ENCODE measurements at regions not wholly inside any gene's neighbourhood (a gene's known extent, or its start where the extent isn't known, plus 50 kb on each side); places are given as distances from the start of the nearest gene placed in this dataset.

GRCh38 chr10:78260680-78261079 lies 227.0 kb downstream of the RPS24 start:
- POLR2A ChIA-PET: no interaction called here

DNA sequence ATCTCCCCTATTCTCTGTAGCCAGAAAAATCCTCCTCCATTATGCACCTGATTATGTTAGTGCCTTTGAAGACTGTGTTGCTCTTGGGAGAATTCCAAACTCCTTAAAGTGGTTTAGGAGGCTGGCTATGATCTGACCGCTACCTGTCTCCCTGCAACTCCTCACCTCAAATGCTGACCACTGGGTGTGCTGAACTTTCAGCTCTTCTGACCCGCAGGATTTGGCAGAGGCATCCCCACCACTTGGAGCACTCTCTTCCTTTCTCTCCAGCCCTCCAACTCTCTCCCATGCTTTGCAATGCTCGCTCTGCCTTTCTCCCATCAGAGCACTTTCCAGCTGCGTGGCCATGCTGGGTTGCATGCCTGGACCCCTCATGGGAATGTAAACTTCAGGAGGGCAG lies 227.6 kb downstream of the RPS24 start:
- ChIA-PET CTCF (no interaction called here), POLR2A (no interaction called here)
- H3K4me1 Mint-ChIP-seq (ENCODE audit: insufficient read depth, unreplicated experiment): no peaks in the 10 kb centered on the region
- no peaks in the 10 kb centered on the region for H3K9me3 Mint-ChIP-seq (ENCODE audit: unreplicated experiment)
- H3K4me3 Mint-ChIP-seq (ENCODE audit: unreplicated experiment): no peak overlapping the region
- H3K27me3 Mint-ChIP-seq (ENCODE audit: insufficient read depth, unreplicated experiment): no peaks in the 10 kb centered on the region
- no TSS peak for BruUV-seq (replicated peaks)
- no peak for TF ChIP-seq CTCF (IDR thresholded peaks at IDR 0.05; ENCODE audit: unreplicated experiment)
- no peak for DNase-seq (ENCODE audit: unreplicated experiment)
- H3K36me3 Mint-ChIP-seq (ENCODE audit: insufficient read depth, unreplicated experiment): no peaks in the 10 kb centered on the region
- intact Hi-C loops (cut with micrococcal nuclease): no loop called here
- H3K27ac Mint-ChIP-seq (ENCODE audit: low read depth, unreplicated experiment): no peak overlapping the region

More at GRCh38 chr10:78260680-78261079, 227.0 kb downstream of the RPS24 start:
- no TSS peak for BruUV-seq (replicated peaks)
- no peak for TF ChIP-seq CTCF (IDR thresholded peaks at IDR 0.05; ENCODE audit: unreplicated experiment)
- CTCF ChIA-PET: interaction anchor here (0.8 kb wide), 1 partner anchor 866 kb away, joined by 3 read pairs; no protein-coding TSS in a partner anchor
- H3K27me3 Mint-ChIP-seq (ENCODE audit: insufficient read depth, unreplicated experiment): no peaks in the 10 kb centered on the region
- DNase-seq (ENCODE audit: unreplicated experiment): no peak
- no peak overlapping the region for H3K4me3 Mint-ChIP-seq (ENCODE audit: unreplicated experiment)
- H3K9me3 Mint-ChIP-seq (ENCODE audit: unreplicated experiment): no peaks in the 10 kb centered on the region
- H3K36me3 Mint-ChIP-seq (ENCODE audit: insufficient read depth, unreplicated experiment): no peaks in the 10 kb centered on the region
- intact Hi-C loops (cut with micrococcal nuclease): no loop called here
- no peak overlapping the region for H3K27ac Mint-ChIP-seq (ENCODE audit: low read depth, unreplicated experiment)
- H3K4me1 Mint-ChIP-seq (ENCODE audit: insufficient read depth, unreplicated experiment): peaks cover 1% of the 10 kb centered on the region

GRCh38 chr10:78262860-78263259 lies 229.2 kb downstream of the RPS24 start:
- CTCF ChIA-PET: interaction anchor here (0.7 kb wide), 1 partner anchor 274 kb away, joined by 3 read pairs; no protein-coding TSS in a partner anchor
- POLR2A ChIA-PET: no interaction called here
- TF ChIP-seq CTCF (IDR thresholded peaks at IDR 0.05; ENCODE audit: unreplicated experiment): no peak
- Mint-ChIP-seq H3K4me3 (ENCODE audit: unreplicated experiment) (no peak overlapping the region), H3K9me3 (ENCODE audit: unreplicated experiment) (no peaks in the 10 kb centered on the region), H3K36me3 (ENCODE audit: insufficient read depth, unreplicated experiment) (no peaks in the 10 kb centered on the region), H3K27me3 (ENCODE audit: insufficient read depth, unreplicated experiment) (no peaks in the 10 kb centered on the region), H3K4me1 (ENCODE audit: insufficient read depth, unreplicated experiment) (no peaks in the 10 kb centered on the region), H3K27ac (ENCODE audit: low read depth, unreplicated experiment) (no peak overlapping the region)
- intact Hi-C loops (cut with micrococcal nuclease): no loop called here
- no TSS peak for BruUV-seq (replicated peaks)
- DNase-seq (ENCODE audit: unreplicated experiment): no peak

DNA sequence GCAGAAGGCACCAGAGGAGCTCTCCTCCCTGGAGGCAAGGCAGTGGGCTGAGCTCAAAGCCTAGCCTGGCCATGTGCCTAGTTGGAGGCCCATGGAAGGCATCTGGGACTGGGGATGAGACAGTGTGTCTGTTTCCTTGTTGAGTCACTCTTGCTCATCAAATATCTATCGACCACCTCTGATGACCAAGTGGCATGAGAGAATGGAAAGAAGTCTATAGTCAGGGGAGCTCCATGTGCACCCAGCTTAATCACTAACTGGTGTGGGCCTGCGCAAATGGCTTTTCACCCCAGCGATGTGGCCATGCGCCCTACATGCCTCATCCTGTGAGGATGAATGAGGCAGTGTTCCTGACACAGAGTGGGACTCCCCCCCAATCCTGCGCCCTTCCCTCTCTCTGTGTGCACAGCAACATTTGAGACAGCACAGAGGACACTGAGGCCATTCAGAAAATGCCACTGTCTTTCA lies 229.9 kb downstream of the RPS24 start:
- ChIA-PET POLR2A (no interaction called here), CTCF (interaction anchor here (0.6 to 0.7 kb wide), 2 partner anchors 273 to 1078 kb away, joined by 3 to 4 read pairs; no protein-coding TSS in a partner anchor)
- intact Hi-C loops (cut with micrococcal nuclease): no loop called here
- Mint-ChIP-seq H3K27ac (ENCODE audit: low read depth, unreplicated experiment) (no peak overlapping the region), H3K27me3 (ENCODE audit: insufficient read depth, unreplicated experiment) (no peaks in the 10 kb centered on the region), H3K4me3 (ENCODE audit: unreplicated experiment) (no peak overlapping the region), H3K9me3 (ENCODE audit: unreplicated experiment) (no peaks in the 10 kb centered on the region), H3K36me3 (ENCODE audit: insufficient read depth, unreplicated experiment) (no peaks in the 10 kb centered on the region), H3K4me1 (ENCODE audit: insufficient read depth, unreplicated experiment) (no peaks in the 10 kb centered on the region)
- TF ChIP-seq CTCF (IDR thresholded peaks at IDR 0.05; ENCODE audit: unreplicated experiment): no peak
- no TSS peak for BruUV-seq (replicated peaks)
- DNase-seq (ENCODE audit: unreplicated experiment): no peak

Data from MCF 10A (cell line).